AML-193 (cell line): ENCODE measurements at regions not wholly inside any gene's neighbourhood (a gene's known extent, or its start where the extent isn't known, plus 50 kb on each side); places are given as distances from the start of the nearest gene placed in this dataset.
"Not testable (repeated sequence)": the region's sequence is repeated elsewhere in the genome, so short reads cannot be mapped to it uniquely, and the experiment has no call there.

Source experiments
- DNase-seq, 2 experiments: peaks; one replicate each; lab custom pipeline; 2025; lab: John Stamatoyannopoulos, UW

DNA sequence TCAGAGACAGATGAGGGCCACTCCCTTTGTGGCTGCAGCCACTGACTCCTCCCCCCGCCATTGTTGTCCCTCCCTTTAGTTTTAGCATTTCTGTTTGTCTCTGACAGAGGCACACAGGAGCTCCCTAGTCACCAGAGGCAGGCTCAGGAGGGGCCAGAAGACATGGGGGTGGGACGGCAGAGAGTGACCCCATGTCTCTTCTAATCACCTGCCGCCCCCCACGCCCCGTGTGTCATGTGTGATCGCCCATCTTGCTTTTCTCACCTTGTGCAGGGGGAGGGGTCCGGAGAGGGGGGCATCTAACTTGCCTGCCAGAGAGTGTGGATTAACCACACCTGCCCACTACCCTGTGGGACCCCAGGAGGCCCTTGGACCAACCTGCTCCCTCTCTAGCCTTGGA, 246.7 kb upstream of the TP53TG3C start:
- not testable (repeated sequence) for DNase-seq

DNA sequence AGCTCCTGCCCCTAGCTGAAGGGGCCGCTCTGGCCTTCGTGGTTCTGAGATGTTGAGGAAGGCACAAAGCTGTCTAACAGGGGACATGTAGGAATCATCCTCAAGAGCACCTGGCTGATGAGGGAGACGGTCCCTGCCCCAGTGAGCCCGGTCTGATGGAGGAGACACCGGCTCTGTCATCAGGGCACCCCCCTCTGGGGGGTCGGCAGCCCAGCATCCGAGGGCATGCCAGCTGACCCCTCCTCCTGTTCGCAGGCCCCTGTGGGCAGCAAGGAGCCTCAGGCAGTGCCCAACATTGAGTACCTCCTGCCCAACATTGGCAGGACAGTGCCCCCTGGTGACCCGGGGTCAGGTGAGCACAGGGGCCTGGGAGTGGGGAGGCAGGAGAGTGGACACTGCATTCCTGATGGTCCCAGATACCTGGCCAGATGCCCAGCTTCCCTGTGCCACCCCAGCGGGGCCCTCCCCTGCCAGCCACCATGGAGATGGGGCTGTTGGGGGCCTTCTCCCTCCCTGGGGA, 247.9 kb upstream of the TP53TG3C start:
- DNase-seq, result not testable (repeated sequence)

DNA sequence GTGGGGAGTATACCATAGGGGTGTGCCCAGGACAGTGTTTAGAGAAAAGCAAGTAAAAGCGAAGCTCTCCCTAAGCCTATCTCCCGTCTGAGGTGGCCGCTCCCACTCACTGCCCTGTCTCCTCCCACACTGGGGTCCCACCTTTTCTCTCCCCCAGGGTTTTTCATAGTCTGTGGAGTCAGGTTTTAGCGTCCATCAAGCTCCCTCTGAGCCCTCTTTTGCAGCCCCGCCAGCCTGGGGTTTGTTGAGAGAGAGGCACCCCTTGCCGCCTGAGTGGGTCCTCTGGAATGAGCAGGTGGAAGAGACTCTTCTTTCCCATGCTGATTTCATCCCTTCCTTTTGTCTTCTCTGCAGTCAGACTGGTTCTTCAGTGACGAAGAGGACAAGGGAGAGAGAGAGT, 248.7 kb upstream of the TP53TG3C start:
- DNase-seq, result not testable (repeated sequence)

GRCh38 chr16:32939845-32940244, 254.2 kb upstream of the TP53TG3C start:
- DNase-seq, result not testable (repeated sequence)

GRCh38 chr16:32937929-32938328, 256.1 kb upstream of the TP53TG3C start:
- DNase-seq, result not testable (repeated sequence)

- not testable (repeated sequence) for DNase-seq
Observed at GRCh38 chr16:32932240-32933040, 256.5 kb upstream of the TP53TG3 start.

- DNase-seq, result not testable (repeated sequence)
Observed at GRCh38 chr16:32925192-32925591, 249.2 kb upstream of the TP53TG3 start.

DNA sequence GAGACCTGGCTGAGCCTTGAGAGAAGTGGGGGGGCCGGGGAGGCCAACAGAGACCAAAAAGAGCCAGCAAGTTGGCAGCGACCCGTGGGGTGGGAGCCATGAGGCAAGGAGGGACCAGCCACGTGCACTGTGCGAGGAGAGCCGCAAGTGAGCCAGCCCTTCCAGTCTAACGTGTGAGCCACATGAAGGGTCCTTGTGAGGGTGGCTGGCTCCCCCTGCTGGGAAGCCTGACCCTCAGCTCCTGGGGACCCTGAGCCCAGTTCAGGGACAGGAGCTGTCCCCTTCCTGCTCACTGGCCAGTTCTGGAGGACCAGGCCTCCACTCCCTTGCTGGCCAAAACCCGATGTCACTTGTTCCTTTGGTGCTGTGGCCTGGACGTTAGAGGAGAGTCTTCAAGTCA, 246.6 kb upstream of the TP53TG3 start:
- not testable (repeated sequence) for DNase-seq

GRCh38 chr16:32915346-32915745, 239.4 kb upstream of the TP53TG3 start:
- DNase-seq, result not testable (repeated sequence)

GRCh38 chr16:32897782-32898181, 221.8 kb upstream of the TP53TG3 start:
- DNase-seq, result peak in 1 of 2 experiments; percentile 6

DNA sequence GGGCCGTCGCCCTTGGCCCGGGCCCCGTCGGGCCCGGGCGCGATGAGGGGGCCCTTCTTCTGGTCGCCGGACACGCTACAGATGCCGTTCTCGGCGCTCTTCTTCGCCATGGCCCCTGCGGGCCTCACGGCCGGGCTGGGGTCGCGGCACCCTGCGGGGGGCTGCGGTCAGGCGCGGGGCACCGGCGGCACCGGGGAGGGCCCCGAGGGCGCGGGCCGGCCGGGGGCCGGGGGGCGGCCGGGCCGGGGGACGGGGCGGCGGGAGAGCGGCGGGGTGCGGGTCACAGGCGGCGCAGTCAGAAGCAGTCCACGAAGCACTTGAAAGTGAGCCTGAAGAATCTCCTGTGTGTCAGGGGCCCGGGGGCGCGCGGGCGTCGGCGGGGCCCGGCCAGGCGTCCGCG, 209.4 kb upstream of the TP53TG3 start:
- DNase-seq, result not testable (repeated sequence)

DNA sequence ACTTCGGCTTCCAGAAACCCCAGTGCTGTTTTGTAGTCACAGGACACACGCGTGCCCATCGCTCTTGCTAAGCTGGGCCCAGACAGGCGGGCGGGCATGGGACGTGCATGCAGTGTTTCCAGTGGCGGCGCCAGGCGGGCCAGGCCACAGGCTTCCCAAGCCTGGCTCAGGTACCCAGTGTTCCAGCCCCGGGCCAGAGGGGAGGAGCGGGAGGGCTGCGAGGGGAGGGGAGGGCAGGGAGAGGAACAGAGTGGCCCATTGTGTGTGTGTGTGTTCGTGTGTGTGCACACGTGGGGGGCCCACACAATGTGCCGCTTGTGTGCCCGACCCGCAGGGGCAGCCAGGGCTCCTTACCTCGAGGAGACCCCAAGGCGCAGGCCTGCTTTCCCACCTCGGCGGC, 208.6 kb upstream of the TP53TG3 start:
- DNase-seq, result not testable (repeated sequence)

DNA sequence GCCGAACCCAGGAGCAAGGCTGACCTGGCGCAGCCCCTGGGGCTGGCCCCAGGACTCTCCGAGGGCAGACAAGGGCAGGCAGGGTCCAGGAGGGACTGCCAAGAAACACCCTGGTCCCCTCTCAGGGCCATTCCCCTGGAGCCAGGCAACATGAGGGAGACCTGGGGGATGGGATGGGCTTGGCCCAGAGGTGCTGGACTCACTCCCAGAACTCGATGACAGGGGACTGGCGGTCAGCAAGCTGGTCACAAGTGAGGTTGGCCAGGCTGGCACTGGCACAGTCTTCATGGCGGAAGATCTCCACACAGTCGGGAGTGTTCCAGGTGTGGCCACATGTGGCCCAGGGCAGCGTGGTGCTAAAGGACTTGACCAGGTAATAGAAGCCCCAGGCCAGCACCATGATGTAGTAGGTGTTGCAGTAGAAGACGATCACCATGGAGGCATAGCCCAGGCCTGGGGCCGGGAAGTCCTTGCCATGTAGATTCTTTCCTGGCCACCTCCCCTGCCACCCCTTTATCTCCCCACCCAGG, 206.4 kb upstream of the TP53TG3 start:
- DNase-seq, result not testable (repeated sequence)

DNA sequence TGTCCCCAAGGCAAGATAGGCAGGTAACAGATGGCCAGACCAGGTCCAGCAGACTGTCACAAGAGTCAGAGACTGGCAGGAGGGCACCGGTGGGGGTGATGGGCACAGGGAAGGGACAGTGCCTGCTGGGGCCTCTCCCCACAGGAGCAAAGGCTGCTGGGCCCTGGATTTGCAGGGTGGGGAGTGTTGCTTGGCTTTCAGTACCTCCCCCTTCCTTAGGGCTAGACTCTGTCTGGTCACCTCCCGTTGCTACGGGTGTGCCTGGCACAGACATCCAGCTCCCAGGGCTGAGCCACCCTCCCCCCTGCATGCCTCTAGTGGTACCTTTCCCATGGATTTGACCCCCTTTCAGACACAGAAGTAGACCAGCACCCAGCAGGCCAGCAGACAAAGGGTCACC, 205.7 kb upstream of the TP53TG3 start:
- DNase-seq, result not testable (repeated sequence)

DNA sequence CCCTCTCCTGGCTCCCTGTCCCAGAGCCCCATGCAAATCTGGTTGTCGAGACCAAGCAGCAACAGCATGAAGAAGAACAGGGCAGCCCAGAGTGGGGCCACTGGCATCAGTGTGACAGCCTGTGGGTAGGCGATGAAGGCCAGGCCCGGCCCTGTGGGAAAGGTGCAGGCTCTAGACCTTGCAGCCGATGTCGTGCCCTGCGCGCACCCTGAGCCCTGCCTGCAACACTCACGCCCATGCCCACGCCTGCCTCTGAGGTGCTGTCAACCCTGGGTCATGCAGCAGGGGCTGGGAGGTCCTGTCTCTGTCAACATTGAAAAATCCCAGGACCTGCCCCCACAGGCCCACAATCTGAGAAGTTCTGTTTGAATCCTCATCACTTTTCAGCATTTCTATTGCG, 204.0 kb upstream of the TP53TG3 start:
- not testable (repeated sequence) for DNase-seq

DNA sequence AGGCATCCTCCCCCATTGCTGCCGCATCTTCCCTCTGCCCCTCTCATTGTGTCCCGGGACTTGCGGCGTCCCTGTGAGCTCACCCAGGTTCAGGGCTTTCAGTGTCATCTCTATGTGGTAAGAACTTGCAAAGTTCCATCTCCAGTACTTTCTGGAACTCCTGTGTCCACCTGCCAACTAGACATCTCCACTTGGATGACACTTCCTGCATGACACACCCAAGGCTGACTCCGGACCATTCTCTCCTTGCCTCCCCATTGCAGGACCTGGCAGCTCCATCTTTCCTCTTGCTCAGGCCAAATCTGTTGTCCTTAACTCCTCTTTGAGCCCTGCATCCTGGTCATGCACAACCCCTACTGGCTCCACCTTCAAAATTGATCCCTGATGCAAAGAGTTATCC, 200.8 kb upstream of the TP53TG3 start:
- DNase-seq, result not testable (repeated sequence)

DNA sequence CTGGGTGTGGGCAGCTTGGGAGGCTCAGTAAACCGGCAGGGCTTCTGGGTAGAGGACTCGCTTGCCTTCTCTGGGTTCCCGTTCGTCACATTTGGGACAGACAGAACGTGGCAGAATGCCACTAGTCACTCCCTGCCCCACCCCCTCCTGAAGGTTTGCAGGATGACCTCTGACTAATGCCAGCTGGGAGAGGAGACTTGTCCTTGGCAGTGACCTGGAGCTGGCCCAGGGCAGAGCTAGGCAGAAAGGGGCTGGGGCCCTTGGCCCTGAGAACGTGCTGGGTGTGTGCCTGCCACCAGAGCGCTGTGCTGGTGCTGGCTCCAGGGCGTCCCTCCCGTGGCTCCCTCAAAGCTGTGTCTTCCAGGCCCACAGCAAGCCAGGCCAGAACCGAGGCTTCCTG, 197.8 kb upstream of the TP53TG3 start:
- DNase-seq, result not testable (repeated sequence)

DNA sequence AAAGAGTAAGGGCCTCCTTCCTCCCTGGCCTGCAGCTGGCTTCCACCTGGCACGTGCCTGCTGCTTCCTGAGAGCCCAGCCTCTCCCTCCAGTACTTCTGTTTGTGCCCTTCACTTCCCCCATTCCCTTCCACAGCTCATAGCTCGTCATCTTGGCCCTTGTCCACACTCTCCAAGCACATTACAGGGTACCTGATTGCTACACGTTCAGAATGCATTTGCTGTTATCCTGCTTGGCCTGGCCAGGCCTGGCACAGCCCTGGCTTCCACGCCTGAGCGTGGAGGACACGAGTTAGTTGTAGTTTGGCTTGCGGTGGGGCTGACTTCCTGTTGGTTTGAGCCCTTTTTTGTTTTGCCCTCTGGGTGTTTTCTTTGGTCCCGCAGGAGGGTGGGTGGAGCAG, 197.2 kb upstream of the TP53TG3 start:
- DNase-seq, result not testable (repeated sequence)

- DNase-seq, result not testable (repeated sequence)
Observed at GRCh38 chr16:32870628-32871027, 194.7 kb upstream of the TP53TG3 start.

DNA sequence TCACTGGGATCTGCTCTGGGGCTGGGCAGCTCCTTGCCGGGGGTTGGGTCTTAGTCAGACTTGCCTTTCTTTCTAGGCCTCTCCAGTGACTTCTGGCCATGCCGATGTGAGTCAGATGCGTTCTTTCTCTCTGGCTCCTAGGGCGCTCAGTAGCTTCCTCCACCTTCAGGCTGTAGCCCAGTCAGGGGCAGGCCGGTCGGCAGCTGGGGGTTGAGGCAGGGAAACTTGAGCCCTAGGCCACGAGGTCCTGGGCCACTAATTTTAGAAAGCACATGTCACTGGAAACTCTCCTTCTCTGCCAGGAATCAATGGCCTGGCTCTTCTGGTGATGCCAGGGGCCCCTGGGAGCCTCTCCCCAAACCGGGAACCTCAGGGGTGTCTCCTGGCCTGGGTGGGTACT, 192.4 kb upstream of the TP53TG3 start:
- DNase-seq, result not testable (repeated sequence)

DNA sequence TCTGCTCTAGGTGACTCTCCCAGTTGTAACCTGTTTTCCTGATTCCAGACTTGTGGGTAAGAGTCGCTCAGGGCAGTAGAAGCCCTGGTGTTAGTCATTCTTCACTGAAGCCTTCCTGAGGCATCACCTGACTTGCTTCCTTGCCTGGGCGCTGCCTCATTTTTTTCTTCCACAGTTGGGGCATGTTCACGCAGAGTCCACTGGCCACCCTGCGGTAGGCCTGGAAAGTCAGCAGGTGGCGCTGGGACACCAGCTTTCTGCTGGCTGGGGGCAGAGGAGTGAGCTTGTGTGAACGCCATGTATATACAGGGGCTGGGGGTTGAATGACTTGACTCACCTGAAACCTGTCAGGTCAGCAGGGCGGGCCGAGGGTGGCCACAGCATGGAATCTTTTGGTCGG, 189.3 kb upstream of the TP53TG3 start:
- not testable (repeated sequence) for DNase-seq

DNA sequence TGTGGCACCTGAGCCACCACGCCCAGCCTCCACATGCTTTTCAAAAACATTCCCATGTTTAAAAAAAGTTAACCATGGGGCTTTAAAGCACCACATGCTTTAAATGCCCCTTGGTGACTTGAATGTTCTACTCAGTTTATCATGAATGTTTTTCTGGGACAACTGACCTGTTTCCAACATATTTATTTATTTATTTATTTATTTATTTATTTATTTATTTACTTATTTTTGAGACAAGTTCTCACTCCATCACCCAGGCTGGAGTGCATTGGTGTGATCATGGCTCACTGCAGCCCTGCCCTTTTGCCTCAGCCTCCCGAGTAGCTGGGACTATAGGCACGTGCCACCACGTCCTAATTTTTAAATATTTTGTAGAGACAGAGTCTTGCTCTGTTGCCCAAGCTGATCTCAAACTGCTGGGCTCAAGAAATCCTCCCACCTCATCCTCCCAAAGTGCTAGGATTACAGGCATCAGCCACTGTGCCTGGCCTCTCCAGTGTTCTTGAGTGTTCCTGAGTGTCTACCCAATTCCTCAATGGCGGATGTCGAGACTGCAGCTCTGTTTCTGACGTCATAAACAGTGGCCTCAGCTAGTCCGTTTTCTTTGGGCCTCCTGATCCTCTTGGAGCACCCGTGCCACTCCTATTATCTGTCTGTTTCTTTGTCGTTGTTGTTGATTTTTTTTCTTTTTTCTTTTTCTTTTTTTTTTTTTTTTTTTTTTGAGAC, 185.7 kb upstream of the TP53TG3 start:
- not testable (repeated sequence) for DNase-seq

DNA sequence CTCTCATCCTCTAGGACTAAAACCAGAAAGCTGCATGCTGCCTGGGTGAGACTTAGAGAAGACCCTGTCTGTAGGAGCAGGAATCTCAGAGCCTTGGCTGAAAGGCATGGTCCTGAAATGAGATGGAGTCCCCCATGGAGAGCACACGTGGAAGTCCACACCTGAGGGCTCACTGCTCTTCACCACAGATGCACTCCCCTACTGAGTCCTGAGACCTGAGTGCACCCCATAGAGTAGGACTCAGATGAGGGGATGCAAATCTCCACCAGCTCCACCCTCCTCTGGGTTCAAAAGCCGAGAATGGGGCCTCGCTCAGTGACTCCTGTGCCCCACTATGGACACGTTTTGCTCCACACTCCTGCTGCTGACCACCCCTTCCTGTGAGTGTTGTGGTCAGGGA, 171.4 kb upstream of the TP53TG3 start:
- DNase-seq, result not testable (repeated sequence)
